ENCODE measurements at regions not wholly inside any gene's neighbourhood (a gene's known extent, or its start where the extent isn't known, plus 50 kb on each side); places are given as distances from the start of the nearest gene placed in this dataset.

DNA sequence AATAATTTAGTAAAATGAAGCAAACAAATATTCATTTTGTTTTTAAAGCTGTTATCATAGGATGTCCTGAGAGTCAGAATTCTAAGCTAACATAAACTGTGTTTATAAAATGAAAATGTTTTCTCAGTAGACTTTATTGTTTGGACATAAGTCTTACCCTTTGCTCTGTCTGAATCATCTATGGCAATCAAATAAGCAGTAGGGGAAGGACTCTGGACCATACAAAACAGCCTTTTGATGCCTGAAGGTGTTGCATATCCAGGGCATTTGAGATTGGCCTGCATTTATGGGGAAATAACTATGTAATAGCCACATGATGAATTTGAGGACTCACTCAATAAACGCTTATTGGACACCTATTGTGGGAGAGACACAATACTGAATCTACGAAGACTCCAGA is 123.0 kb upstream of the ATP5MC3 start:
- H3K27me3 ChIP-seq (ENCODE audit: insufficient read depth, poor library complexity, severe bottlenecking): no peaks in the 10 kb centered on the region
- no peak for TF ChIP-seq GABPA (IDR thresholded peaks at IDR 0.05; ENCODE audit: low read depth)
- TF ChIP-seq, protein P1, sequence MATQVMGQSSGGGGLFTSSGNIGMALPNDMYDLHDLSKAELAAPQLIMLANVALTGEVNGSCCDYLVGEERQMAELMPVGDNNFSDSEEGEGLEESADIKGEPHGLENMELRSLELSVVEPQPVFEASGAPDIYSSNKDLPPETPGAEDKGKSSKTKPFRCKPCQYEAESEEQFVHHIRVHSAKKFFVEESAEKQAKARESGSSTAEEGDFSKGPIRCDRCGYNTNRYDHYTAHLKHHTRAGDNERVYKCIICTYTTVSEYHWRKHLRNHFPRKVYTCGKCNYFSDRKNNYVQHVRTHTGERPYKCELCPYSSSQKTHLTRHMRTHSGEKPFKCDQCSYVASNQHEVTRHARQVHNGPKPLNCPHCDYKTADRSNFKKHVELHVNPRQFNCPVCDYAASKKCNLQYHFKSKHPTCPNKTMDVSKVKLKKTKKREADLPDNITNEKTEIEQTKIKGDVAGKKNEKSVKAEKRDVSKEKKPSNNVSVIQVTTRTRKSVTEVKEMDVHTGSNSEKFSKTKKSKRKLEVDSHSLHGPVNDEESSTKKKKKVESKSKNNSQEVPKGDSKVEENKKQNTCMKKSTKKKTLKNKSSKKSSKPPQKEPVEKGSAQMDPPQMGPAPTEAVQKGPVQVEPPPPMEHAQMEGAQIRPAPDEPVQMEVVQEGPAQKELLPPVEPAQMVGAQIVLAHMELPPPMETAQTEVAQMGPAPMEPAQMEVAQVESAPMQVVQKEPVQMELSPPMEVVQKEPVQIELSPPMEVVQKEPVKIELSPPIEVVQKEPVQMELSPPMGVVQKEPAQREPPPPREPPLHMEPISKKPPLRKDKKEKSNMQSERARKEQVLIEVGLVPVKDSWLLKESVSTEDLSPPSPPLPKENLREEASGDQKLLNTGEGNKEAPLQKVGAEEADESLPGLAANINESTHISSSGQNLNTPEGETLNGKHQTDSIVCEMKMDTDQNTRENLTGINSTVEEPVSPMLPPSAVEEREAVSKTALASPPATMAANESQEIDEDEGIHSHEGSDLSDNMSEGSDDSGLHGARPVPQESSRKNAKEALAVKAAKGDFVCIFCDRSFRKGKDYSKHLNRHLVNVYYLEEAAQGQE (IDR thresholded peaks at IDR 0.05; ENCODE audit: insufficient replicate concordance, low read depth): no peak
- TF ChIP-seq, protein P2, sequence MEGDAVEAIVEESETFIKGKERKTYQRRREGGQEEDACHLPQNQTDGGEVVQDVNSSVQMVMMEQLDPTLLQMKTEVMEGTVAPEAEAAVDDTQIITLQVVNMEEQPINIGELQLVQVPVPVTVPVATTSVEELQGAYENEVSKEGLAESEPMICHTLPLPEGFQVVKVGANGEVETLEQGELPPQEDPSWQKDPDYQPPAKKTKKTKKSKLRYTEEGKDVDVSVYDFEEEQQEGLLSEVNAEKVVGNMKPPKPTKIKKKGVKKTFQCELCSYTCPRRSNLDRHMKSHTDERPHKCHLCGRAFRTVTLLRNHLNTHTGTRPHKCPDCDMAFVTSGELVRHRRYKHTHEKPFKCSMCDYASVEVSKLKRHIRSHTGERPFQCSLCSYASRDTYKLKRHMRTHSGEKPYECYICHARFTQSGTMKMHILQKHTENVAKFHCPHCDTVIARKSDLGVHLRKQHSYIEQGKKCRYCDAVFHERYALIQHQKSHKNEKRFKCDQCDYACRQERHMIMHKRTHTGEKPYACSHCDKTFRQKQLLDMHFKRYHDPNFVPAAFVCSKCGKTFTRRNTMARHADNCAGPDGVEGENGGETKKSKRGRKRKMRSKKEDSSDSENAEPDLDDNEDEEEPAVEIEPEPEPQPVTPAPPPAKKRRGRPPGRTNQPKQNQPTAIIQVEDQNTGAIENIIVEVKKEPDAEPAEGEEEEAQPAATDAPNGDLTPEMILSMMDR (IDR thresholded peaks at IDR 0.05; ENCODE audit: insufficient read depth, low read length): no peak
- no peak for TF ChIP-seq POLR2AphosphoS5 (IDR thresholded peaks at IDR 0.05; ENCODE audit: low read depth)
- no peak for TF ChIP-seq SPI1 (IDR thresholded peaks at IDR 0.05; ENCODE audit: borderline replicate concordance, low read depth)
- DNase-seq (ENCODE audit: low read depth in 1 of 2, low spot score in 1 of 2): no peak
- no peak overlapping the region for H3K4me3 ChIP-seq (replicated peaks; ENCODE audit: insufficient read depth, low read length)
- no peak overlapping the region for H3K27ac ChIP-seq (replicated peaks)

DNA sequence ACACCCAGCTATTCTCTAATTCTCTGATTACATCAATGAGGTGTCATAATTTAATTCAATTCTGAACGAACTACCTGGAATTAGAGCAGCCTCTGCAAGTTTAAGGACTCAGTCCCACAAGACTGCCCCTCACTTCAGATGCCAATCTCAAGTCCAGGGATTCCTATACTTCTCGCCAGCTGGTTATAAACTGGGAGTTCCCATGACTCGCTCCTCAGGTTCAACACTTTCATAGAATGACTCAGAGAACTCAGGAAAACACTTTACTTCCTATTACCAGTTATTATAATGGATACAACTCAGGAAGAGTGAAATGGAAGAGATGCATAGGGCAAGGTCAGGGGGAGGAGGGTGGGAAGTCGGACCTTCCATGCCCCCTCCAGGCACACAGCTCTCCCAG is 112.3 kb upstream of the ATP5MC3 start:
- no peak for DNase-seq (ENCODE audit: low read depth in 1 of 2, low spot score in 1 of 2)
- peaks cover 18% of the 10 kb centered on the region for H3K27me3 ChIP-seq (ENCODE audit: insufficient read depth, poor library complexity, severe bottlenecking)
- no peak overlapping the region for H3K4me3 ChIP-seq (replicated peaks; ENCODE audit: insufficient read depth, low read length)
- H3K27ac ChIP-seq (replicated peaks): no peak overlapping the region
- no peak for TF ChIP-seq POLR2AphosphoS5 (IDR thresholded peaks at IDR 0.05; ENCODE audit: low read depth)
- TF ChIP-seq, protein P1 (IDR thresholded peaks at IDR 0.05; ENCODE audit: insufficient replicate concordance, low read depth): no peak
- no peak for TF ChIP-seq SPI1 (IDR thresholded peaks at IDR 0.05; ENCODE audit: borderline replicate concordance, low read depth)
- TF ChIP-seq, protein P2 (IDR thresholded peaks at IDR 0.05; ENCODE audit: insufficient read depth, low read length): no peak
- TF ChIP-seq GABPA (IDR thresholded peaks at IDR 0.05; ENCODE audit: low read depth): no peak

DNA sequence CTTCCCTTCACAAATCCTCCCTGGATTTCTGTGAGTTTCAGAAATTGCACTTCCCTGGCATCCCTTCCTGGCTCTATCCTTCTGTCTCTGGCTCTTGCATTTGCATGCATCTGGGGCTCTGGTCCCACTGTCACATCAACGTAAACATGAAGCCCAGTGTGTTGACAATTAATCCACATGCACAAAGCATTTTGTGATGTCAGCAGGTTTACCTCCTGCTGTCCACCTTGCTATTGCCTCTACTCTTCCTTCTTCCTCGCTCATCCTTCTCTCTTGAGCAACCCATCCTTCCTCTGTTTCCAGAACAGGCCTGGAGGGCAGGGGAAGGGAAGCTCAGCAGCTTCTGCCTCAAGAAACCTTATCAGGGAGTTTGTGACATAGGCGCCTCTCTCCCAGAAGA is 111.7 kb upstream of the ATP5MC3 start:
- H3K27me3 ChIP-seq (ENCODE audit: insufficient read depth, poor library complexity, severe bottlenecking): peaks cover 18% of the 10 kb centered on the region
- TF ChIP-seq GABPA (IDR thresholded peaks at IDR 0.05; ENCODE audit: low read depth) (no peak), POLR2AphosphoS5 (IDR thresholded peaks at IDR 0.05; ENCODE audit: low read depth) (no peak), SPI1 (IDR thresholded peaks at IDR 0.05; ENCODE audit: borderline replicate concordance, low read depth) (no peak)
- TF ChIP-seq, protein P2 (IDR thresholded peaks at IDR 0.05; ENCODE audit: insufficient read depth, low read length): no peak
- TF ChIP-seq, protein P1 (IDR thresholded peaks at IDR 0.05; ENCODE audit: insufficient replicate concordance, low read depth): no peak
- no peak for DNase-seq (ENCODE audit: low read depth in 1 of 2, low spot score in 1 of 2)
- H3K27ac ChIP-seq (replicated peaks): no peak overlapping the region
- H3K4me3 ChIP-seq (replicated peaks; ENCODE audit: insufficient read depth, low read length): no peak overlapping the region

Data from HL-60 (cell line).